H1 (cell line): ENCODE measurements at regions not wholly inside any gene's neighbourhood (a gene's known extent, or its start where the extent isn't known, plus 50 kb on each side); places are given as distances from the start of the nearest gene placed in this dataset.

ENCODE experiments used
- EZH2 ChIP-seq: fragments of 200-600 bp; sonication (generic); IDR thresholded peaks from 2 replicates; pipeline ENCODE4 v1.7.1; 2012; ENCODE audit warnings: low read depth, mild to moderate bottlenecking, moderate library complexity, low read length, inconsistent platforms; ENCODE audit not compliant: severe bottlenecking
- SP4 ChIP-seq: IDR thresholded peaks from 2 replicates; pipeline ENCODE4 v1.6.1; 2012; ENCODE audit warnings: low read length, inconsistent platforms
- YY1 ChIP-seq: IDR thresholded peaks from 2 replicates; pipeline ENCODE4 v1.6.1; 2011; ENCODE audit warnings: low read depth, mild to moderate bottlenecking, low read length
- TF ChIP-seq, protein P1 (sequence below), 3 experiments: IDR thresholded peaks; 1 replicate in 2 of 3; 2 replicates in 1 of 3; pipeline versions ENCODE4 v1.5.1 to v1.6.1; 2011; ENCODE audit warnings: low read length in 3 of 3, mild to moderate bottlenecking in 3 of 3, inconsistent platforms in 2 of 3, low read depth in 1 of 3, moderate library complexity in 1 of 3; ENCODE audit not compliant: insufficient read depth in 1 of 3; ENCODE audit errors: control extremely low read depth in 1 of 3
- TF ChIP-seq, protein P2 (sequence below): IDR thresholded peaks from 2 replicates; pipeline ENCODE4 v1.6.1; 2011; ENCODE audit warnings: low read length, improper control_type of control experiment

DNA sequence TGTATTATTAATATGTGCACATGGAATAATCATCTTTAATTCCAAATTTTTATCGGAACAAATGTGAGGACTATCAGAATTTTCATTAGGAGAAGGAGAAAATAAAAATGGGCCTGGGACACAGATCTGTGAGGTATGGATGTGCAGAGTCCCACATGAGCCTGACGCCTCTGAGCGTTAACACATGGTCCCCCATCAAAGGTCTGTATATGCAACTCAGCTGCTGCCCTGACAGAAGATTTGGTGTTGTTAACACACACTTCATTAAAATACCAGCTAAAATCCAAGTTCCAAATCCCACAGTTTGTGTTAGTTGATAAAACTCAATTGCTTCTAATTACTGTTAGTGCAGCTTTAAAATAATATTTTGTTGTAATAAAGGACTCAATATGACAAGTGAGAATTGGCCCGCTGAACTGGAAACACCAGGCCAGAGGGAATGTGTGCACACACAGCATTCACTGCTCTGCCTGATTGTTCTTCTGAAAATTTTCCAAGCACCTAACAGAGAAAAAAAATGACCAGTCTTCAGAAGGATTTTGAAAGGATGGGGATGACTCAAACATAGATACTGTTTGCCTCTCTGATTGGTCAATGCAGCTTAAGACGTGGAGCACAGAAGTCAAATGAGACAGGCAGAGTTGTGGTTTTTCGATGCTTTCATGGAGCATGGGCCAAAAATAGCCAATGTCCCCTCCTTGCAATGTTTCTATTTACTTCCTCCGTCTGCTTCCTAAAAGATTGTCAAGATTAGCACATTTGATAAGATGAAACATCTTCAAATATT is 266.6 kb downstream of the NKX6-1 start:
- no peak for TF ChIP-seq YY1
- TF ChIP-seq EZH2, result no peak
- no peak for TF ChIP-seq SP4
- TF ChIP-seq, protein P1, sequence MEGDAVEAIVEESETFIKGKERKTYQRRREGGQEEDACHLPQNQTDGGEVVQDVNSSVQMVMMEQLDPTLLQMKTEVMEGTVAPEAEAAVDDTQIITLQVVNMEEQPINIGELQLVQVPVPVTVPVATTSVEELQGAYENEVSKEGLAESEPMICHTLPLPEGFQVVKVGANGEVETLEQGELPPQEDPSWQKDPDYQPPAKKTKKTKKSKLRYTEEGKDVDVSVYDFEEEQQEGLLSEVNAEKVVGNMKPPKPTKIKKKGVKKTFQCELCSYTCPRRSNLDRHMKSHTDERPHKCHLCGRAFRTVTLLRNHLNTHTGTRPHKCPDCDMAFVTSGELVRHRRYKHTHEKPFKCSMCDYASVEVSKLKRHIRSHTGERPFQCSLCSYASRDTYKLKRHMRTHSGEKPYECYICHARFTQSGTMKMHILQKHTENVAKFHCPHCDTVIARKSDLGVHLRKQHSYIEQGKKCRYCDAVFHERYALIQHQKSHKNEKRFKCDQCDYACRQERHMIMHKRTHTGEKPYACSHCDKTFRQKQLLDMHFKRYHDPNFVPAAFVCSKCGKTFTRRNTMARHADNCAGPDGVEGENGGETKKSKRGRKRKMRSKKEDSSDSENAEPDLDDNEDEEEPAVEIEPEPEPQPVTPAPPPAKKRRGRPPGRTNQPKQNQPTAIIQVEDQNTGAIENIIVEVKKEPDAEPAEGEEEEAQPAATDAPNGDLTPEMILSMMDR (IDR thresholded peaks at IDR 0.05; ENCODE audit: control extremely low read depth in 1 of 3, insufficient read depth in 1 of 3, low read depth in 1 of 3, low read length in 3 of 3), result no peak
- TF ChIP-seq, protein P2, sequence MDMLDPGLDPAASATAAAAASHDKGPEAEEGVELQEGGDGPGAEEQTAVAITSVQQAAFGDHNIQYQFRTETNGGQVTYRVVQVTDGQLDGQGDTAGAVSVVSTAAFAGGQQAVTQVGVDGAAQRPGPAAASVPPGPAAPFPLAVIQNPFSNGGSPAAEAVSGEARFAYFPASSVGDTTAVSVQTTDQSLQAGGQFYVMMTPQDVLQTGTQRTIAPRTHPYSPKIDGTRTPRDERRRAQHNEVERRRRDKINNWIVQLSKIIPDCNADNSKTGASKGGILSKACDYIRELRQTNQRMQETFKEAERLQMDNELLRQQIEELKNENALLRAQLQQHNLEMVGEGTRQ, result no peak
